Neural crest cell (in vitro differentiated cells): ENCODE measurements at regions not wholly inside any gene's neighbourhood (a gene's known extent, or its start where the extent isn't known, plus 50 kb on each side); places are given as distances from the start of the nearest gene placed in this dataset.

Source experiments
- DNase-seq: peaks from one replicate; pipeline ENCODE4 v3.0.0; 2021; ENCODE audit warnings: low read depth, mixed read lengths, low spot score
- H3K27ac Mint-ChIP-seq: one replicate; pipeline ENCODE4 v1.8.0; 2021; ENCODE audit warnings: mild to moderate bottlenecking, mixed read lengths; ENCODE audit not compliant: unreplicated experiment
- H3K27me3 Mint-ChIP-seq: 2 replicates; pipeline ENCODE4 v1.8.0; 2021; ENCODE audit warnings: low read depth, mild to moderate bottlenecking, mixed read lengths
- H3K36me3 Mint-ChIP-seq: 2 replicates; pipeline ENCODE4 v1.8.0; 2021; ENCODE audit warnings: low read depth, mild to moderate bottlenecking, mixed read lengths
- H3K4me1 Mint-ChIP-seq: 2 replicates; pipeline ENCODE4 v1.8.0; 2021; ENCODE audit warnings: mixed read lengths
- H3K4me3 Mint-ChIP-seq: one replicate; pipeline ENCODE4 v1.8.0; 2021; ENCODE audit warnings: mild to moderate bottlenecking, mixed read lengths
- H3K9me3 Mint-ChIP-seq: 2 replicates; pipeline ENCODE4 v1.8.0; 2021; ENCODE audit warnings: mixed read lengths
- TF ChIP-seq, protein P1 (sequence below): fragments of 200-600 bp; sonication (generic); conservative IDR thresholded peaks from 2 replicates; pipeline ENCODE4 v1.5.0; 2021; ENCODE audit warnings: antibody characterized with exemption, mild to moderate bottlenecking

DNA sequence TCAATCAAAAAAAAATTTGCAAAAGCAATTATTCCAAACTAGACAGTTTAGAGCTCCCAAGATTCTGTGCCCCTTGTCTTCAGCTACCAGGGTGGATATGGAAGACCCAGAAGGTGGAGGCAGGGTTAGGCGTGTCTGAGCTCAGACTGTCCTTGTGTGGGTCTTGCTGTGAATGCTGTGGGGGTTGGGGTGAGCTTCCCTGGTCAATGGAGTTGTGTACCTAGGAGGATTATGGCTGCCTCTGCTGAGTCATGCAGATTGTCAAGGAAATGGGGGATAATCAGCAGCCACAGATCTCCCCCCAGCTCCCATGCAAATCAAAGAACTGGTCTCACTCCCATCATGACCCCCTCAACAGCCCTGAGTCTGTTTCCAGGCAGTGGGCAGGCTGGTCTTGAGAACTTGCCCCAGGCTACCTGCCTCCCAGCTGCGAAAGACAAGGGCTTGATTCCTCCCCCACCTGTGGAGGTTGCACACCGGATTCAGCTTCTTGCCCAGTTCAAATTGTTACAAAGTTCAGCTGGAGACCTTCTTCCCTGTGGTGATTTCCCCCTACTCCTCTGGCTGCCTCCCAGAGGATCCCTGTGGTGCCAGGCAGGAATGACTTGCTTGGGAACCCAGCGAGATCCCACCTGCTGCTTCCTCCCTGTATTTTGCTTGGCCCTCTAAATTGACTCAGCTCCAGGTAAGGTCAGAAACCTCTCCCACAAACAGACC, 77.0 kb downstream of the RAD51AP2 start:
- H3K36me3 Mint-ChIP-seq: no peaks in the 10 kb centered on the region
- no peaks in the 10 kb centered on the region for H3K27me3 Mint-ChIP-seq
- no peak for DNase-seq
- no peaks in the 10 kb centered on the region for H3K4me1 Mint-ChIP-seq
- no peaks in the 10 kb centered on the region for H3K9me3 Mint-ChIP-seq
- TF ChIP-seq, protein P1, sequence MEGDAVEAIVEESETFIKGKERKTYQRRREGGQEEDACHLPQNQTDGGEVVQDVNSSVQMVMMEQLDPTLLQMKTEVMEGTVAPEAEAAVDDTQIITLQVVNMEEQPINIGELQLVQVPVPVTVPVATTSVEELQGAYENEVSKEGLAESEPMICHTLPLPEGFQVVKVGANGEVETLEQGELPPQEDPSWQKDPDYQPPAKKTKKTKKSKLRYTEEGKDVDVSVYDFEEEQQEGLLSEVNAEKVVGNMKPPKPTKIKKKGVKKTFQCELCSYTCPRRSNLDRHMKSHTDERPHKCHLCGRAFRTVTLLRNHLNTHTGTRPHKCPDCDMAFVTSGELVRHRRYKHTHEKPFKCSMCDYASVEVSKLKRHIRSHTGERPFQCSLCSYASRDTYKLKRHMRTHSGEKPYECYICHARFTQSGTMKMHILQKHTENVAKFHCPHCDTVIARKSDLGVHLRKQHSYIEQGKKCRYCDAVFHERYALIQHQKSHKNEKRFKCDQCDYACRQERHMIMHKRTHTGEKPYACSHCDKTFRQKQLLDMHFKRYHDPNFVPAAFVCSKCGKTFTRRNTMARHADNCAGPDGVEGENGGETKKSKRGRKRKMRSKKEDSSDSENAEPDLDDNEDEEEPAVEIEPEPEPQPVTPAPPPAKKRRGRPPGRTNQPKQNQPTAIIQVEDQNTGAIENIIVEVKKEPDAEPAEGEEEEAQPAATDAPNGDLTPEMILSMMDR: no peak
- H3K27ac Mint-ChIP-seq: peak overlapping the region; percentile 43
- no peak overlapping the region for H3K4me3 Mint-ChIP-seq

DNA sequence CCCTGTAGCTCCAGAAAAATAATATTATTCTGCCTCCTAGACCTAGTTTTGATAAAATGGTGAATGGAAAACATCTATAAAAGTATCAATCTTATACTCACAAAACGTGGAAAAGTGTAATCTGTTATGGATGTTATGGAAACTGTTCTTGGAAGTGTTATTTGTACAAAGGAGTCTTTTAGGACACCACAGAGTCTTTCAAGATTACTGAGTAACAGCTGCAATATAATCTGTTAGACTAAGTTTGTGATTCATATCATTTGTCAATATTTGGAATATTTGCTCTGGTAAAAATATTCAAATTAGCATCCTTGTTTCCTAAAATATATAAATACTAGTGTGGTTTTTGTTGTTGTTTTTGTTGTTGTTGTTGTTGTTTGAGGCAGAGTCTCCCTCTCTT, 87.9 kb downstream of the RAD51AP2 start:
- no peaks in the 10 kb centered on the region for H3K9me3 Mint-ChIP-seq
- no peaks in the 10 kb centered on the region for H3K36me3 Mint-ChIP-seq
- TF ChIP-seq, protein P1: no peak
- H3K27me3 Mint-ChIP-seq: peaks cover 4% of the 10 kb centered on the region
- H3K4me3 Mint-ChIP-seq: no peak overlapping the region
- no peaks in the 10 kb centered on the region for H3K4me1 Mint-ChIP-seq
- no peak for DNase-seq
- H3K27ac Mint-ChIP-seq: no peak overlapping the region

DNA sequence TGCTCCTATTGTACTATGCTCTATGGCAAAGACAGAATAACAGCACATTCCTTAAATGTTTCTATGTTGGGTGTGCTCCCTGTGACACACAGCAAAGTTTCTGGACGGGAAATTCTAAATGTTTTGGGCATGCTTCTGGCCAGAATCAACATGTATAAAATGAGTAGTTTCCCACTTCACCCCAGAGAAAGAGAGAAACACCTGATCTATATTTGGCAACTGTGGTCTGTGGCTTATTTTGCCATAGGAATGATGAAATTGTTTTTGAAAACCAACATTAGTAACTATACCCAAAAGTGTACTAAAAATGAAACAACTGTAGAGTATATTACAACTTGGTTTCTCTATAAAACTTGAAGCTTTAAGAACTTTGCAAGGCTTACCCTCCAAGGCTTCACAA, 89.1 kb downstream of the RAD51AP2 start:
- Mint-ChIP-seq H3K36me3 (no peaks in the 10 kb centered on the region), H3K27ac (no peak overlapping the region)
- TF ChIP-seq, protein P1: no peak

DNA sequence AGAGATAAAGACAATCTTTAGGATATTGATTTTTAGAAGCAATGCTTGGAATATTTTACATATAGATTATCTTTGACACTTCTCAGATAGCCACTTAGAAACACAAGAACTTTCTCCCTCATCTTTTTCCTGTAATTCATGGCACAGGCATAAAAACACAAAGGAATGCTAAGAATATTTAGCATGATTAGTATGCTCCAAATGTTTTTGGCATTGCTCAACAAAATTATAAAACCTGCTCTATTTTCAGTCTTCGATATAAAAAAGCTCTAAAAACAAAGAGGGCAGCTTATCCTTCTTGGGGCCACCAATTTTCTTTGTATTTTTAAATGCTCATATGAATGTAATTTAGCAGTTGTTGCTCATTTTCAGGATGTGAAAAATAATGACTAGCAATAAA, 90.8 kb downstream of the RAD51AP2 start:
- no peak for DNase-seq
- no peaks in the 10 kb centered on the region for H3K36me3 Mint-ChIP-seq
- no peaks in the 10 kb centered on the region for H3K4me1 Mint-ChIP-seq
- no peak overlapping the region for H3K27ac Mint-ChIP-seq
- H3K27me3 Mint-ChIP-seq: peaks cover 9% of the 10 kb centered on the region
- TF ChIP-seq, protein P1: no peak
- H3K9me3 Mint-ChIP-seq: no peaks in the 10 kb centered on the region
- no peak overlapping the region for H3K4me3 Mint-ChIP-seq

More for the DNA sequence above, 89.1 kb downstream of the RAD51AP2 start:
- no peak for DNase-seq
- H3K4me3 Mint-ChIP-seq: no peak overlapping the region
- no peaks in the 10 kb centered on the region for H3K4me1 Mint-ChIP-seq
- no peaks in the 10 kb centered on the region for H3K9me3 Mint-ChIP-seq
- H3K27me3 Mint-ChIP-seq: peaks cover 9% of the 10 kb centered on the region

DNA sequence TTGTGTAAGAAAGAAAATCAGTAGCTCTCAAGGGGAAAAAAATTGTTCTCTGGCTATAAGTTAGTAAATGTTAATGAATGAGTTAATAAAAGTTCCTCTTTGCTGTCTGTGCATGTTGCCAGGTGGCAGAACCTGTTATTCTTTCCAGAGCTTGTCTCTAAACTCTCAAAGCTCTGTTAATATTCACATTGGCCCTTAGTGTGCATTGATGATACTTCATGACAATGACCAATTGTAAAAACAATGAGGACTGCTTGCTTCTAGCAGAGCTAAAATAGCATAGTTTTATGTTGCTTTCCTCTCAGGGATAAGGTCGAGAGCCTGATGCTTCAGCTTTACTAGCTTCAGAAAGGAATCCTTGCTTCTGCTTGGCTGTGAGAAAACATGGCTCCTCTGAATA, 91.5 kb downstream of the RAD51AP2 start:
- Mint-ChIP-seq H3K4me3 (no peak overlapping the region), H3K27ac (no peak overlapping the region), H3K27me3 (peaks cover 9% of the 10 kb centered on the region), H3K9me3 (no peaks in the 10 kb centered on the region), H3K4me1 (no peaks in the 10 kb centered on the region), H3K36me3 (no peaks in the 10 kb centered on the region)
- TF ChIP-seq, protein P1: no peak
- no peak for DNase-seq
